Hematopoietic multipotent progenitor cell treated with erythropoietin and hydrocortisone succinate and interleukin-3 and kit ligand, for 15 days (in vitro differentiated cells): ENCODE measurements at regions not wholly inside any gene's neighbourhood (a gene's known extent, or its start where the extent isn't known, plus 50 kb on each side); places are given as distances from the start of the nearest gene placed in this dataset.
A peak's percentile ranks its signal among the peaks of the same experiment; 100 is the strongest.

Source experiments
- DNase-seq: peaks from one replicate; pipeline ENCODE4 v3.0.0-alpha.2; 2015; ENCODE audit warnings: low spot score

GRCh38 chr2:8481463-8482009 is 200.3 kb upstream of the ID2 start:
- DNase-seq: no peak

GRCh38 chr2:8482432-8482831 is 199.4 kb upstream of the ID2 start:
- no peak for DNase-seq

DNA sequence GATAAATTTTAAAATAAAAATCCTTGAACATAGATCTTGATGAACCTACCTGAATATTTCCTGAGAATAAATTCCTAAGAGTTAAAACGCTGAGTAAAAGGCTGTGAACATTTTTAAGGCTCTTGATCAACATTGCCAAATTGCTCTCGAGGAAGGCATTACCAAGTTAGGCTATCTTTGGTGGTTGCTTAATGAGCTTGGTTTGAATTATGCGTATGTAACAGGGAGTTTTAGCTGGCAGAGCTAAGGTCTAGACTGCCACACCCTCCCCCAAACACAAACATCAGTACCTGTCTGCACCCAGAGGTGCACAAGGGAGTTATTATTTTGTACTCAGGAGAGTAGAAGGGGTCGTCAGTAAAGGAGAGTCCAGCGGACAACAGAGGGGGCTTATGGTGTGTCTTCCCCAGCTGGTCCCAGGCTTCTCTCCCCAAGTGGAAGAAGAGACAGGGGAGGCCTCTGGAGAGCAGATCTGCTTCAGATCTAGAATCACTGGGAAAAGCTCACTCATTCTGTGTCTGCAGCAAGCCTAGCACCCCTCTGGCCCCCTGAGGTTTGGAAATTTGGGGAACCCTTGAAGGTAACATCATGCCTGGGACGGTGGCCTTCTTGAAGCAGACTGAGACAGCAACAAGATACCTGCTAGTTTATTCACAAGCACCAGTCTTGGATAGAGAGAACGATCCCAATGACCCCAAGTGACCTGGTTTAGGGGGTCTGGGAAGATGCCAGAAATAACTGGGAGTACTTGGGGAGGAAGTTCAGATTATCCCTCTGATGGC is 197.2 kb upstream of the ID2 start:
- no peak for DNase-seq

- DNase-seq: no peak
Observed at GRCh38 chr2:8485736-8486135, 196.1 kb upstream of the ID2 start.

DNA sequence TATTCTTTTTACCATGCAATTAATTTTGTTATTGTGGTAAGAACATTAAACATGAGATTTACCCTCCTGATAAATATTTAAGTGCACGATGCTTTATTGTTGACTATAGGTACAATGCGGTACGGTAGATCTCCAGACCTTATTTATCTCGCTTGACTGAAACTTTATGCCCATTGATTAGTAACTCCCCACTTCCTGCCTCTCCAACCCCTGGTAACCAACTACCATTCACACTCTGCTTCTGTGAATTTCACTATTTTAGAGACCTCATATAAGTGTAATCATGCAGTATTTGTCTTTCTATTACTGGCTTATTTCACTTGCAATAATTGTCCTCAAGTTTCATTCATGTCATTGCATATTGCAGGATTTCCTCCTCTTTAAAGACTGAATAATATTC is 195.7 kb upstream of the ID2 start:
- DNase-seq: no peak

- no peak for DNase-seq
Observed at GRCh38 chr2:8487461-8487932, 194.4 kb upstream of the ID2 start.

DNA sequence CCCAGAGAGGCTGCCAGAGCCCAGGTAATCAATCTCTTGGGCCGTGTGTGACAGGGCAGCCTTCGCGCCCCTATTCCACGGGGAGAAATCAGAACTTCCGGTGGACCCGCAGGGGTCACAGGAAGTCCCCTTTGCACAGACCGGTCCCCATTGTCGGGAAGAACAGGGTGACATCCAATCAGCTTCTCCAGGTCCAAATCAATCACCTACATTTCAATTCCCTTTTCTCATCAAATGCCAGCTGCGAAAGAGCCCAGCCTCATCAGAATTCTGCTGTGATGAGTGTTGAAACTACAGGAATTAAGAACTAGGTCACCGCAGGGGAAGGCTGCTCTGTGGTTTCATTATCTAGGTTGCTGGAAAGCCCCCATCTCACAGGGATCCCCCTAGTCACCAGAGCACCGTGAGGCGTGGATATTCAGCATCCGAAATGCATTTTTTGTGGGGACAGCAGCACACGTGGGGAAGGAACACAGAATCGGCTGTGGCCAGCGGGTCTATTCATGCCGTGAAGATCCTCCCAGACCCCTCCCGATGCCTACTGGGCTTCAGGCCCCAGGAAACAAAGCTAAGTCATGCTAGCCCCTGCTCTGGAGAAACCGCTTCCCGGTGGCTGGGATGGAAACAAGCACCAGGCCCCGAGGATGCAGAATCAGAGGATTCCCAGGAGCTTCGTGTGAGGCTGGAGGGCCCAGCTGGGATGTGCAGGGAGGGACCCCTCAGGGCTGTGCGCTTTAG is 193.7 kb upstream of the ID2 start:
- DNase-seq: no peak

- DNase-seq: no peak
Observed at GRCh38 chr2:8489221-8489620, 192.6 kb upstream of the ID2 start.

DNA sequence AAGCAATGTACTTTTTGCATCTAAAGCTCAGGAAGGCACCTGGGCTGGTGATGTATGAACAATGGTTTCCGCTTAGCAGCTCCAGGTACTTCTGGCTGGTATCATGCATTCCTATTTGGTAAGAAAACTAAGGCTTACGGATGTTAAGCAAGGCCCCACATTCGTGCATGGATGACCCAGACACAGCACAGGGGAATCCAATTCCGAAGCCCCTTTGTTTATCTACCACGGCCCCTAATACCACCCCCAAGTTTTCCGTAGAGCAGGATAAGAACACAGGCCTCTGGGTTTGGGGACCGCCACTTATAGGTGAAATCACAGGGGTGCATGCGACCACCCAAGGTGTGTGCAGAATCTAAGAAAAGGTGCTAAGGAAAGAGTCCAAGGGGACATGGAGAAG is 192.1 kb upstream of the ID2 start:
- no peak for DNase-seq

DNA sequence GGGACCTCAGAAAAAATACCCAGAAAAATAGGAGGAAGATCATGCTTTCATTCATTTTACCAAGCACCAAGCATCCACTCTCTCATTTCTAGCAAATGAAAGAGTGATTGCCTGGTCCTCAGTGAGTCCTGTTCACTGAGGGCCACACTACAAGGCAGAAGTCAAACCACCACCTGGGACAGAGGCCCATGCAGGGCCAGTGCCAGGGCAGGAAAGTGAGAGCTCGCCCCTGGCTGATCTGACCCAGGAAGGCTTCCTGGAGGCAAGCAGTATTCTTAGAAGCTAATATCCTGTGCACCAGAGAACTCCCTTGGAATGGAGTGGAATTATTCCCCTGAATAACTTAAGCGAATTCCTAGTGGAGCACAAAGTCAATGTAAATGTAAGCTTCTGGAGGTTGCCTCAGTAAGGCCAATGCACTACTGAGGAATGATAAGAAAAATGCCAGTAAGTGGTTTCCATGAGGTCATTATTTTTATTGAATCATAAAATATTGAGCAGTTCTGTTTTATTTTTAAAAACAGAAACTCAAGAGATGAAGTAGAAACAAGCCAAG is 191.6 kb upstream of the ID2 start:
- no peak for DNase-seq

- no peak for DNase-seq
Observed at GRCh38 chr2:8491296-8492027, 190.4 kb upstream of the ID2 start.

DNA sequence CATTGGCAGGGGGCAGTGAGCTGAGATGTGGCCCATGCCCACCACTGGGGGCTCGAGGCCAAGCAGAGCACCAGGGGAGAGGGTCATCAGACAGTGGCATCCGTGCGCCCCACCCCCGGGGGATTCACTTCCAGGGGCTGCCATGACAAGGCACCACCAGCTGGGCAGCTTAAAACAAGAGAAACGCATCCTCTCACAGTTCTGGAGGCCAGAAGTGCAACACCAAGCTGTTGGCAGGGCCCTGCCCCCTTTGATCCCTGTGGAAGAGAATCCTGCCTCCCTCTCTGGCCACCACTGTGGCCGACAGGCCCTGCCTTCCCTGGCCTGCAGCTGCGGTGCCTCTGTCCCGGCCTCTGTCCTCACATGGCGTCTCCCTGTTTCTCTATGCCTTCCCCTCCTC is 187.7 kb upstream of the ID2 start:
- DNase-seq: no peak

GRCh38 chr2:8494589-8494988 is 187.3 kb upstream of the ID2 start:
- DNase-seq: no peak

DNA sequence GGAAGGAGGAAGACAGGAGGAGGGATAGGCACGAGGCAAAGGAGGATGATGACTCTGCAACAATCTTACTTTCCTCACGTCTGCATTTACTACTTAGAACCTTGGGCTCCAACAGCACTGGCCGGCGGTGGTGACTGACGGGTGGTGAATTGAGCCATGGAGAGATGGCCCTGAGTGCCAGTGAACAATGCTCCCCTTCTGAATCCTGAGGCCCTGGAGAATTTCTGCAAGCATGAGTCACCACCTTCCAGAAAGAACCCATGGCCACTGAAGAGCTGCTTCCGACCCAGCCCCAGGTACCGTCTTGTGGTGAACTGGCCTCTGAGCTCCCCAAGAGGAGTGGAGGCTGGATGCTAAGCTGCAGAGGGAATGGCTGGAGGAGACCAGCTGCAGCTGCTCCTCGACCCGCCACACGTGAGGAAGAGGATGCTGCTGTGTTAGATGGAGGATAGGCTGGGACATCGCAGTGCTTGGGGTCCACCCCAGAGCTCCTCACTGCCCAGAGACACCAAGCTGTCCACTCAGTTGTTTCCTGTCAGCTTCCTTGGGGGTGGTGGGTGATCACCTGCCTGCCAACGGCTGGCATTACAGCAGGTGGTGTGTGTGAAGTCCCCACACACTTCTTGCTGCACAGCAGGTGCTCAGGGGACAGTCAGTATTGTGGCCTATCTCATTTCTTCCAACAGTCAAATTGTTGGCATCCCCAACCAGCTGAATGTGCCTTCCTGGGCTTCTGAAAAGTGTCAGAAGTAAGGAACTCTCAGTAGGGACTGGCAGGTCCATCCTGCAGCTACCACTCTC is 186.5 kb upstream of the ID2 start:
- no peak for DNase-seq

GRCh38 chr2:8496079-8496478 is 185.8 kb upstream of the ID2 start:
- no peak for DNase-seq

- DNase-seq: no peak
Observed at GRCh38 chr2:8496617-8497016, 185.2 kb upstream of the ID2 start.

DNA sequence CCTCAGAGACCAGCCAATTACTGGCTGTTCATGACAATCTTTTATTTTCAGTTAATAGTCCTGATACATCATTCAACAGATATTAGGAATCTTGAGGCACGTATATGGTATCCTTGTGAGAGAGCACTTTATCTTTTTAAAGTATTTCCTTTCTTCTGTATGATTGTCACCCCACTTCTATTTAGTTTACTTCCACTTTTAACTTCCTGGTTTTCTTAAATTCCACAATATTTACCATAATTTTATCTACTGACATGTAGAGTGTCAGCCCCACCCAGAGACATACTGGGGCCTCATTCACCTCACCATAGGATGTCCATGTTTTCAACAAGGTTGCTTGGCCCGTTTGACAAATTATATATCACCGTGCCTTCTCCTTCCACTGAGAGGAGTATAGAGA is 182.9 kb upstream of the ID2 start:
- no peak for DNase-seq

- DNase-seq: no peak
Observed at GRCh38 chr2:8500124-8501054, 181.5 kb upstream of the ID2 start.

GRCh38 chr2:8501061-8501720 is 180.7 kb upstream of the ID2 start:
- no peak for DNase-seq

DNA sequence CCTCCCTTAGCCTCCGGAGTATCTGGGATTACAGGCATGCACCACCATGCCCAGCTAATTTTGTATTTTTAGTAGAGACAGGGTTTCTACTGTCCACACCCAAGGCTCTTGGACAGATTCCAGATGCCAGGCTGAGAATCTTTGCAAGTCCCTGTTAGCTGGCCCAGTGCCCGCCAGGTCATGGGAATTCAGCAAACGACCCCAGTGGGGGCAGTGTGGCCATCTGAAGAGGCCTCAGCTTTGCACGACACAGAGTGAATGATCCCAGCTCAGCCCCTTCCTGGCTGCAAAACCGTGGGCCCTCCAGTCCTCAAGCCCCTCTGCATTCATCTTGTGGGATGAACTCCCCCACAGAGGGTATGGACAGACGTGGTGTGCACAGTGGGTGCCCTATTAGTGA is 179.5 kb upstream of the ID2 start:
- DNase-seq: peak; percentile 38
